ENCODE measurements at regions not wholly inside any gene's neighbourhood (a gene's known extent, or its start where the extent isn't known, plus 50 kb on each side); places are given as distances from the start of the nearest gene placed in this dataset.

GRCh38 chr6:1516742-1517520, 92.8 kb upstream of the FOXC1 start:
- DNase-seq = no peak

GRCh38 chr6:1518855-1519254, 90.9 kb upstream of the FOXC1 start:
- no peak for DNase-seq

GRCh38 chr6:1519597-1519996, 90.1 kb upstream of the FOXC1 start:
- no peak for DNase-seq

GRCh38 chr6:1522779-1523178, 86.9 kb upstream of the FOXC1 start:
- no peak for DNase-seq

- peak; percentile 76 for DNase-seq
Observed at GRCh38 chr6:1524040-1524480, 85.7 kb upstream of the FOXC1 start.

GRCh38 chr6:1525364-1526038, 84.2 kb upstream of the FOXC1 start:
- DNase-seq = no peak

GRCh38 chr6:1526398-1527072, 83.2 kb upstream of the FOXC1 start:
- no peak for DNase-seq

GRCh38 chr6:1527073-1527457, 82.7 kb upstream of the FOXC1 start:
- peak; percentile 27 for DNase-seq

GRCh38 chr6:1535295-1535694, 74.4 kb upstream of the FOXC1 start:
- peak; percentile 26 for DNase-seq

GRCh38 chr6:1536526-1537429, 72.9 kb upstream of the FOXC1 start:
- no peak for DNase-seq

GRCh38 chr6:1538369-1538768, 71.3 kb upstream of the FOXC1 start:
- DNase-seq = no peak

- DNase-seq = no peak
Observed at GRCh38 chr6:1538810-1539478, 70.8 kb upstream of the FOXC1 start.

- DNase-seq = no peak
Observed at GRCh38 chr6:1540864-1541521, 68.7 kb upstream of the FOXC1 start.

GRCh38 chr6:1542335-1542734, 67.4 kb upstream of the FOXC1 start:
- DNase-seq = no peak

- no peak for DNase-seq
Observed at GRCh38 chr6:1542764-1543163, 67.0 kb upstream of the FOXC1 start.

- DNase-seq = no peak
Observed at GRCh38 chr6:1544000-1544399, 65.7 kb upstream of the FOXC1 start.

GRCh38 chr6:1544603-1545002, 65.1 kb upstream of the FOXC1 start:
- DNase-seq = no peak

- no peak for DNase-seq
Observed at GRCh38 chr6:1545654-1546053, 64.1 kb upstream of the FOXC1 start.

- no peak for DNase-seq
Observed at GRCh38 chr6:1547785-1548184, 61.9 kb upstream of the FOXC1 start.

GRCh38 chr6:1551249-1551648, 58.5 kb upstream of the FOXC1 start:
- DNase-seq = no peak

- DNase-seq = no peak
Observed at GRCh38 chr6:1552296-1552761, 57.4 kb upstream of the FOXC1 start.
